Central memory CD8-positive, alpha-beta T cell (primary cell): ENCODE measurements at regions not wholly inside any gene's neighbourhood (a gene's known extent, or its start where the extent isn't known, plus 50 kb on each side); places are given as distances from the start of the nearest gene placed in this dataset.

Experiments used
- ATAC-seq: fragments of 150-1000 bp; cut with Tn5 transposase; replicated peaks from 2 replicates; pipeline ENCODE4 v1.10.0; 2022; ENCODE audit warnings: mild to moderate bottlenecking, moderate FRiP score, moderate number of reproducible peaks; ENCODE audit not compliant: poor library complexity, severe bottlenecking; ENCODE audit errors: extremely low read depth
- DNase-seq, 2 donors: peaks; one replicate each; pipeline ENCODE4 v3.0.0; 2021; ENCODE audit warnings: low spot score in 2 of 2
- H3K27ac Mint-ChIP-seq: one replicate; pipeline ENCODE4 v1.8.0; 2022; ENCODE audit warnings: low read depth, mild to moderate bottlenecking, moderate library complexity, mixed read lengths
- H3K27me3 Mint-ChIP-seq: one replicate; pipeline ENCODE4 v1.8.0; 2022; ENCODE audit warnings: mixed read lengths
- H3K36me3 Mint-ChIP-seq: one replicate; pipeline ENCODE4 v1.8.0; 2022; ENCODE audit warnings: mild to moderate bottlenecking, moderate library complexity, mixed read lengths; ENCODE audit not compliant: insufficient read depth
- H3K4me1 Mint-ChIP-seq: one replicate; pipeline ENCODE4 v1.8.0; 2022; ENCODE audit warnings: mixed read lengths
- H3K4me3 Mint-ChIP-seq: one replicate; pipeline ENCODE4 v1.8.0; 2022; ENCODE audit warnings: mild to moderate bottlenecking, moderate library complexity, mixed read lengths
- H3K9me3 Mint-ChIP-seq: one replicate; pipeline ENCODE4 v1.8.0; 2022; ENCODE audit warnings: mixed read lengths

DNA sequence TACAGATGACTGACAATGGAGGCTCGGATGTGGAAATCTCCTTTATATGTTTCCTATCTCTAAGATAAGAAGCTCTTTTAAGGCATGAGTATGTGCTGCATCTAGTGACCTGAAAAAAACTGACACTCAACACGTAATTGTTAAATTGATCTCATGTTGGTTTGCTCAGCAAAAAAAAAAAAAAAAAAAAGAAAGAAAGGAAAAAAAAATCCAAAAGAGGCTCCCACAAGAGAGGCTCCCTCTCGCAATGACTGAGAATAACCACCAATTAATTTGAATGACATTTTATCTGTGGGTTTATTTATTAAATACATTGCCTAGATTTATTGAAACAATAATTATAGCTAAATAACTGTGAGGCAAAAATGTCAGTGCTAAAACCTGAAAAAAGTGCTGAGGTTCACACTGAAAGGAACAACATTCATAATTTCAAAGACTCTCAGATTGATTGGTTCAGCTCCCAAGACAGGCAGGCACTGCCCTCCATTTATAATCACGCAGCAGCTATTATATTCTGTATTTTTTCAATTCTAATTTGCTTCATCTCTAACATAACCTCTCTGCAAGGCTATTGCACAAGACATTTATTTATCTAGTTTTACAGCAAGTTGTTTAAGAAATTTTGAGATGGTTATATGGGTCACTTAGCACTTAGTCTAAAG, 184.5 kb upstream of the TMPRSS15 start:
- Mint-ChIP-seq H3K27ac (no peak overlapping the region), H3K4me3 (no peak overlapping the region)
- no peak for DNase-seq

DNA sequence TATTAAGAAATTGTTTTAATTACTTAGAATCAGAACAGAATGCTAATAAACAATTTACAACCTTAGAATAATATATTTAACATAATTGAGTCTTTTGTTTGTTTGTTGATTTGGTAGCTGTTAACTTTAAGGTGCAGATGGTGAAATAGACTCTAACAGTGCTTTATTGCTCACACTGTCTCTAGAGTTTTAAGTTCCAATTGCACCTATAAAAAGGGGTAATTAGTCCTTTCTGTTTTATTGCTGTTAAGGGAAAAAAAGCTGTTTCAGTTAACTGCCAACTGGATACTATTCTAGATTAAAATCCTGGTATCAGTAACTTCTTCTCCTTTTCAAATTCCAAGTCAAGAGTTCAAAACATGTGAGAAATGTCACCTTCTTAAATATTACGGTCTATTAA, 197.6 kb upstream of the TMPRSS15 start:
- Mint-ChIP-seq H3K27me3 (no peaks in the 10 kb centered on the region), H3K4me3 (no peak overlapping the region), H3K27ac (no peak overlapping the region), H3K9me3 (peaks cover 12% of the 10 kb centered on the region), H3K4me1 (no peaks in the 10 kb centered on the region), H3K36me3 (no peaks in the 10 kb centered on the region)
- no peak for ATAC-seq
- no peak for DNase-seq

More for the DNA sequence above, 184.5 kb upstream of the TMPRSS15 start:
- peaks cover 31% of the 10 kb centered on the region for H3K9me3 Mint-ChIP-seq
- no peak for ATAC-seq
- H3K4me1 Mint-ChIP-seq = no peaks in the 10 kb centered on the region
- no peaks in the 10 kb centered on the region for H3K36me3 Mint-ChIP-seq
- no peaks in the 10 kb centered on the region for H3K27me3 Mint-ChIP-seq

DNA sequence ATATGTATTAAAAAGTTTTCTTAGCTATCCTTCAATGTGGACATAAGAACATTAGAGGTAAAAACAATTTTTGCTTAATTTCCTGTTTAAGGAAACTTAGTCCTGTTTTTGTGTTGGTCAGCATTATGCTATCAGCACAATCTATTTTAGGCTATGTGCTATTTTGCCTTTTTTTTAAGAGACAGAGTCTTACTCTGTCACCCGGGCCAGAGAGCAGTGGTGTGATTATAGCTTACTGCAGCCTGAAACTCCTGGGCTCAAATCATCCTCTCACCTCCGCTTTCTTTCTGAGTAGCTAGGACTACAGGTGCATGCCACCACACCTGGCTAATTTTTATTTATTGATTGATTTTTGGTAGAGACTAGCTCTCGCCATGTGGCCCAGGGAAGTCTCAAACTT, 199.1 kb upstream of the TMPRSS15 start:
- DNase-seq (no peak), ATAC-seq (no peak)
- Mint-ChIP-seq H3K27ac (no peak overlapping the region), H3K4me3 (no peak overlapping the region), H3K36me3 (no peaks in the 10 kb centered on the region), H3K27me3 (no peaks in the 10 kb centered on the region), H3K4me1 (no peaks in the 10 kb centered on the region), H3K9me3 (peaks cover 12% of the 10 kb centered on the region)

DNA sequence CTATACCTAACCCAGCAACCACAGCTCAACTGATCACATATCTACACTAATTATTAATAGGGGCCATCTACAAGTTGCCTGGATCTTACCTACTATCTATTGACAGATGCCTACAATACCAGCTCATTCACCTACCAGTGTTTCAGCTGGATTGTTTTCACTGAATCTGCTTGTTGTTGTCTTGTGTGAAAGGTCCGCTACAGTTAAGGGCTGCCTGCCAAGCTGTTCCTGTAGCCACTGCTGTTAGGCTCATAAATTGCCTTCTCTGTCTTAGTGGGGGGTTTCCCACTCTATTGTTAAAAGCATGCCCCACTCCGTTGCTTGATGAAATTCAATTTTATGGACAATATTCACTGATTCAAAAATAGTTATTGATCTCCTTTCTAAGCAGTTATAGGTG, 199.7 kb upstream of the TMPRSS15 start:
- no peaks in the 10 kb centered on the region for H3K27me3 Mint-ChIP-seq
- peaks cover 12% of the 10 kb centered on the region for H3K9me3 Mint-ChIP-seq
- no peak for DNase-seq
- H3K36me3 Mint-ChIP-seq = no peaks in the 10 kb centered on the region
- H3K27ac Mint-ChIP-seq = no peak overlapping the region
- no peaks in the 10 kb centered on the region for H3K4me1 Mint-ChIP-seq
- ATAC-seq = no peak
- no peak overlapping the region for H3K4me3 Mint-ChIP-seq

DNA sequence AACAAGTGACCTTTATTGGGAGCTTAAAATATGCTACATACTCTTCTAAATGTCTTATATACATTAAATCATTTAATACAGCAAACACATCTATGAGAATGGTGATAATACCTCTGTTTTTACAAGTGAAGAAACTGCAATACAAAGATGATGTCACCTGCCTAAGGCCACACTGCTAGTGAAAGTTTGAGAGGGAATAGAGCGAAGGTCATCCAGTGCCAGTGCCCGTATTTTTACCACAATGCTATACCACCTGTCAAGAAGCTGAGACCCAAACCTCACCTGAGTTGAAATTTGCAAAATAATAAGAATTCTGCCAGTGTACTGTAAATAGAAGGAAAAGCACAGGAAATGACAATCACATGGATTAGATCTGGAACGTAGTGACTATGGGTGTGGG, 200.4 kb upstream of the TMPRSS15 start:
- ATAC-seq = no peak
- Mint-ChIP-seq H3K4me3 (no peak overlapping the region), H3K9me3 (peaks cover 12% of the 10 kb centered on the region), H3K27ac (no peak overlapping the region), H3K4me1 (no peaks in the 10 kb centered on the region), H3K27me3 (no peaks in the 10 kb centered on the region), H3K36me3 (no peaks in the 10 kb centered on the region)
- DNase-seq = no peak

DNA sequence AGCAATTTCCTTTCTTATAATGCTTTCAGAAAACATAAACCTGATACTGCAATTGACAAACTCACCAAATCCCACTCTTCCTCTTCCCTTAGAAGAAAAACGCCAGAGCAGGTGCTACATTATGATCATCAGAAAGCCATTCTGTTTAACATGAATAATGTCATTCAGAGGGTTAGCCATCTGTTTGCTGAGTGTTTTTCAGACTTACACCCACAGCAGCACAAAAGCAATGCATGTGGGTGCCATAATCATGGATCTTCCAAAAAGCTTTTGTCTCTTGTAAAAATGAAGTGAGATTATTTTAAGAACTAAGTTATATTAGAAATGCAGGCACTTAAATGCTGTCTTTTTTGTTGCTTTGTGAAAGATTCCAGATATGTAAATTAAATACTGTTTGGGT, 204.6 kb upstream of the TMPRSS15 start:
- Mint-ChIP-seq H3K36me3 (no peaks in the 10 kb centered on the region), H3K4me1 (no peaks in the 10 kb centered on the region), H3K9me3 (peaks cover 15% of the 10 kb centered on the region), H3K4me3 (no peak overlapping the region), H3K27ac (no peak overlapping the region), H3K27me3 (no peaks in the 10 kb centered on the region)
- ATAC-seq (no peak), DNase-seq (no peak)

DNA sequence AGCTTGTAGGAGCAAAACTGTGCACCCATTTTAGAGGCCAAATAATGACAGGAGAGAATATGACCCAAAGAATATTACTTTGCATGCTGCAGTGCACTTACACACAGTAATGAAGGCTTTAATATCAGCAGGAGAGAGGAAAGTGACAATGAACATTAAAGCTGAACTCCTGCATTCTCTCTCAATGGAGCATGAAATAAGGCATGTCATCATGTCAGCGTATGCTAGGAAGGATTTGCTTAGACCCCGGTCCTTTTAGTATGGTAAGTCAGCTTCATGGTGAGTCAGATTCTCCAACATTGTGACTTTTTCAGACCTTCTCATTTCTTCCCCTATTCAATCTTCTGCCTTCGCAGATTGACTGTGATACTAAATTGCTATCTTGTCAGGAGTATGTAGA, 210.7 kb upstream of the TMPRSS15 start:
- Mint-ChIP-seq H3K27ac (no peak overlapping the region), H3K27me3 (no peaks in the 10 kb centered on the region), H3K36me3 (no peaks in the 10 kb centered on the region), H3K9me3 (peaks cover 11% of the 10 kb centered on the region), H3K4me1 (no peaks in the 10 kb centered on the region), H3K4me3 (no peak overlapping the region)
- no peak for DNase-seq
- ATAC-seq = no peak

DNA sequence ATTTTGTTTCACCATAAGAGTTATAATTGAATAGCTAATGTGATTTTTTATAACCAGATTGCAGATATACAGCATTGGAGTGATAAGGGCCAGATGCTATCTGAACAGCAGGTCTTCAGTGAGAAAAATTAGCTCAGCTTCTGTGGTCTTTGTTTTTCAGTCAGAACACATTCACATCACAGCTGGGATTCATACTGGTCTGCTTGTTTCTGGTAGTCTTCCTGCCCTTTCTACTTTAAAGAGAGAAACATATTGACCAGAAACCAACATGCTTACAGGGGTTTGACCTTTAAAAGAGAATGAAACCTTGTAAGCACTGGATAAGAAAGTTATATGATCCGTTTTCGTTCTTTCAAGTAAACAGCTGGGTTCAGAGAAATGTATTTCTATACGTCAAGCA, 213.7 kb upstream of the TMPRSS15 start:
- no peak overlapping the region for H3K4me3 Mint-ChIP-seq
- DNase-seq = no peak
- H3K9me3 Mint-ChIP-seq = peaks cover 5% of the 10 kb centered on the region
- no peak overlapping the region for H3K27ac Mint-ChIP-seq
- H3K4me1 Mint-ChIP-seq = no peaks in the 10 kb centered on the region
- no peaks in the 10 kb centered on the region for H3K27me3 Mint-ChIP-seq
- no peaks in the 10 kb centered on the region for H3K36me3 Mint-ChIP-seq
- ATAC-seq = no peak

DNA sequence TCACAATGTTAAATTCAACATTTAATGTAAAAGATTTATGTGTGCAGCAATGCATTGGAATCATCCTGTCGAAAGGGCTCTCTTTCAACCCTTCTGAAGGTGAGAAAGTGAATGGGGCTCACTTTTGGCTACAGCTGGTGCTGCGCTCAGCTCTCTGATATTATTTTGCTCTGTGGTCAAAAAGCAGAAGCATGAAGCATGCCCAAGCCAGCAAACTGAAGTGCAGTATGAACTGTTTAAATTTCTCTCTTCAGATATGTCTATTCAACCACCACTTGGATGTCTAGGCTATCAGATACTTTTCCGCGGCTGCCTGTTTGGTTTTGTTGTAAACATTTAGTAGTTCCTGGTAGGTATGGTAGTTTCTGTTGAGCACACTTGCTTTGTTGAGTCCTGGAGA, 216.9 kb upstream of the TMPRSS15 start:
- no peaks in the 10 kb centered on the region for H3K27me3 Mint-ChIP-seq
- DNase-seq = no peak
- no peak for ATAC-seq
- H3K27ac Mint-ChIP-seq = no peak overlapping the region
- H3K4me3 Mint-ChIP-seq = no peak overlapping the region
- H3K9me3 Mint-ChIP-seq = peaks cover 17% of the 10 kb centered on the region
- H3K36me3 Mint-ChIP-seq = no peaks in the 10 kb centered on the region
- H3K4me1 Mint-ChIP-seq = no peaks in the 10 kb centered on the region

DNA sequence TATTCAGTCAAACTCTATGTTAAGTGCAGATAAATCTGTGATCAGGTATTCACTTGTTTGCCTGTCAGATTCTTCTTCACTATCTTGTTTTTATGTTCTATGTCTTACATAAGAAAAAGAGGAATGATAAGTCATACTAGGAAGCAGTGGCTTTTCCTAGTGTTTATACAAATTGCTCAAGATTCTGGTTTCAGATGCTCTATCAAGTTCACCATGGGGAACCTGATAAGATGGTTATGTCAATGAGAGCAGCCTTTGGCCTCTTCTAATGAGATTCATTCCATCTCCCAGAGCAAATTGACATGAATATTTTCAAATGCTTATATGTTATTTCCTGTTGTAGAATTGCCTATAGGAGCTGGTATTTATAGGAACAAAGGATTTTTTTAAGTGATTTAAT, 218.8 kb upstream of the TMPRSS15 start:
- Mint-ChIP-seq H3K9me3 (peaks cover 23% of the 10 kb centered on the region), H3K4me1 (no peaks in the 10 kb centered on the region), H3K4me3 (no peak overlapping the region), H3K36me3 (no peaks in the 10 kb centered on the region), H3K27ac (no peak overlapping the region), H3K27me3 (no peaks in the 10 kb centered on the region)
- ATAC-seq (no peak), DNase-seq (no peak)

DNA sequence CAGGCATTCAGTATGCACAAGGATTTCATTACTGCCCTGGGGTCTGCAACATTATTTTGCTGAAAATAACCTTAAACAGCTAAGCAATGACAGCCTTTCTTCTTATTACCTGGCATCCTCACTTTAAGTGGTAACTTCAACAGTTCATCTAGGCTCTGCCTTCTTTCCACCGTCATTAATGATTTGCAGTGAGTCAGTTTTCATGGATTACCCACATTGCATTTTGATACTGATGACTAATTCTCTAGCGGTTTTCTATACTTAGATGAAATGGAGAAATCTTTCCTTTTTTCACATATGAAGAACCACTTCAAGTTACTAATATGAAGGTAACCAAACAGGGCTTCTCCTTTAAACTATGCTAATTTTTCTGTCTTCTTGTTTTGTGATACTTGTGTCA, 226.9 kb upstream of the TMPRSS15 start:
- Mint-ChIP-seq H3K27ac (no peak overlapping the region), H3K27me3 (no peaks in the 10 kb centered on the region), H3K9me3 (peaks cover 39% of the 10 kb centered on the region), H3K4me3 (no peak overlapping the region), H3K4me1 (no peaks in the 10 kb centered on the region), H3K36me3 (no peaks in the 10 kb centered on the region)
- ATAC-seq = no peak
- no peak for DNase-seq

DNA sequence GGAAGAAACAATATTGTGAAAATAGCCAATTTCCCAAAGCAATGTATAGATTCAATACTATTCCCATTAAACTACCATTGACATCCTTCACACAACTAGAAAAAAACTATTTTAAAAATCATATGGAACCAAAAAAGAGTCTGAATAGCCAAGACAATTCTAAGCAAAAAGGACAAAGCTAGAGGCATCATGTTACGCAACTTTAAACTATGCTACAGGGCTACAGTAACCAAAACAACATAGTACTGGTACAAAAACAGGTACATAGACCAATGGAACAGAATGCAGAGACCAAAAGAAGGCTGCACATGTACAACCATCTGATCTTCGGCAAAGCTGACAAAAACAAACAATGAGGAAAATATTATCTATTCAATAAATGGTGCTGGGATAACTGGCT, 233.3 kb upstream of the TMPRSS15 start:
- no peak for DNase-seq
- Mint-ChIP-seq H3K4me3 (no peak overlapping the region), H3K9me3 (peaks cover 40% of the 10 kb centered on the region), H3K4me1 (no peaks in the 10 kb centered on the region), H3K27me3 (no peaks in the 10 kb centered on the region), H3K27ac (no peak overlapping the region), H3K36me3 (no peaks in the 10 kb centered on the region)
- no peak for ATAC-seq

DNA sequence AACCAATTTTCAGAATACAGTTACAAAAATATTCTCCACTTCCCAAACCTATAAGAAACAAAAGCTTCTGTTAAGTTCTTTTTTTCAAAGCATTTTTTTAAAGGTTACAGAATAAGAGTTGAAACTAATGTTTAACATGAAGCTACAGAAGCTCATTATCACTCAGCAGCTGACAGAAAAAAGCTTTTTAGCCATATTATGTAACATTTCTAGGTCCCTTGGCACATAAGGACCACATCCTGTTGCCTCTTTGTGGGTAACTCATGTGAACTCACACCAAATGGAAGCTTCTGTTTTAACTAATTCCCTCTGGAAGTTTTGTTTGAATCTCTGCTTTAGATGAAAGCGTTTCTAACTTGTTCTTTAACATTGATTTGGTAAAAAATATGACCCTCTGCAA, 242.5 kb upstream of the TMPRSS15 start:
- Mint-ChIP-seq H3K27ac (no peak overlapping the region), H3K4me3 (no peak overlapping the region), H3K4me1 (no peaks in the 10 kb centered on the region), H3K9me3 (peaks cover 14% of the 10 kb centered on the region), H3K27me3 (no peaks in the 10 kb centered on the region), H3K36me3 (no peaks in the 10 kb centered on the region)
- DNase-seq (no peak), ATAC-seq (no peak)

DNA sequence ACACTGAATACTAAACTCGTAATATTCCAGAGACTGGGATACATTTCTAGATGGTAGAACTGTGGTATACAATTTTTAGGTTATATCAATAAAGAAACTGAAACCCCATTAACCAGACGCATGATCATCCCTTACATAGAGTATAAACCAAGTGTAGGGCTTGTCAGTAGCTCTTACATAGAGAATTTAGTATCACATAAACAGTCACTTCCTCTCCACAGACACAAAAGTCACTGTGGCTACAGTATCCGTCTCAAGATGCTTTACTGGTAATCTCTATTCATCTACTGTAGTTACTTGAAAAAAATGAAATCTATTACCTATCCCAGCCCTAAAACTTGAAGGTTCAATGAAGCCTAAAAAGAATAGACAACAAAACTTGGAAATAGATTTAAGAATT, 252.3 kb upstream of the TMPRSS15 start:
- H3K27ac Mint-ChIP-seq = no peak overlapping the region
- no peaks in the 10 kb centered on the region for H3K36me3 Mint-ChIP-seq
- no peaks in the 10 kb centered on the region for H3K27me3 Mint-ChIP-seq
- H3K4me1 Mint-ChIP-seq = no peaks in the 10 kb centered on the region
- no peak for DNase-seq
- H3K9me3 Mint-ChIP-seq = peaks cover 17% of the 10 kb centered on the region
- H3K4me3 Mint-ChIP-seq = no peak overlapping the region
- ATAC-seq = no peak
